SK-MEL-5 (cell line): ENCODE measurements at regions not wholly inside any gene's neighbourhood (a gene's known extent, or its start where the extent isn't known, plus 50 kb on each side); places are given as distances from the start of the nearest gene placed in this dataset.
A peak's percentile ranks its signal among the peaks of the same experiment; 100 is the strongest.
"Not testable (repeated sequence)": the region's sequence is repeated elsewhere in the genome, so short reads cannot be mapped to it uniquely, and the experiment has no call there.

Experiments used
- DNase-seq: peaks from one replicate; pipeline ENCODE4 v3.0.0-alpha.2; 2016; ENCODE audit warnings: low read depth, low spot score
- in situ Hi-C: cut with HindIII; loops from 2 replicates; pipeline ENCODE4 v1.10.0; 2016; ENCODE audit warnings: low sequenced_read_pairs, high pct_unique_total_duplicates, low pct_unique_long_range_greater_than_20kb

GRCh38 chr1:220426989-220427388 is 100.9 kb upstream of the MARK1 start:
- DNase-seq = no peak
- in situ Hi-C loops = no loop called here

DNA sequence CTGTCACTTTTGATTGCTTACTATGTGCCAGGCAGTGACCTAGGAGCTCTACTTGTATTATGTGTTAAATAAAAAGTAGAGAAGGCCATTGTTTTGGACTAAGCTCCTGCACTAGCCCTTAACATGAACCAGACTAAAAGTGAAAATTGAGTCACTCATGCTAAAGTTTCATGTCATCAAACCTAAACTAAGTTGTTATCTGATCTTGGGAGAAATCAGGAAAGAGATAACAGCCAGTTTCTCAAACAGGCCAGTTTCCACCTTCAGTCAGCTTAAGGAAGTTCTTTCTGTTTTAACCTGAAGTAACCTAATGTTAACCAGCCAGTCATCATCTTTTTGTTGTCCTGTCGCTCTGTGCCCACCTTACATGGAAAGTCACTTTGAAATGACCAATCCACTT is 102.1 kb upstream of the MARK1 start:
- DNase-seq = no peak
- in situ Hi-C loops = no loop called here

GRCh38 chr1:220421508-220421907 is 106.4 kb upstream of the MARK1 start:
- no peak for DNase-seq
- in situ Hi-C loops = no loop called here

DNA sequence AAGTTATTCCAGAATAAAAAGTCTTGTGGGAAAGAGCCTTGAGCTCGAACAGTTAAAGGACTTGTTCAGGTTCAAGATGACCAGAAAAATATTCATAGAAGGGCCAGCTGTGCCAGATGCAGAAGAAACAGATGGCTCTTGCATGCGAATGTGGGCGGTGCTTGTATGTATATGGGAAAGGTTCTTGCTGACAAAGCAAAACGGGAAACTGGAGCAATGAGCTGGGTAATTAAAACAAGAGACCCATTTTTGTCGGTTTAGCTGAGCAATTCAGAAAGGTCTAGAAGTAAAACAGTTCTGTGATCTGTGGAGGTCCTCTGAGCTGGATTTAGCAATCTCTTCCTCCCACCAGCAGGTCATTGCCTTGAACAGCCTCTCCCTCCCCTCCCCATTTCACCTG is 107.2 kb upstream of the MARK1 start:
- no peak for DNase-seq
- in situ Hi-C loops = no loop called here

GRCh38 chr1:220412382-220412781 is 115.6 kb upstream of the MARK1 start:
- in situ Hi-C loops, DNase-seq: not testable (repeated sequence)

GRCh38 chr1:220410611-220411010 is 117.3 kb upstream of the MARK1 start:
- in situ Hi-C loops = no loop called here

DNA sequence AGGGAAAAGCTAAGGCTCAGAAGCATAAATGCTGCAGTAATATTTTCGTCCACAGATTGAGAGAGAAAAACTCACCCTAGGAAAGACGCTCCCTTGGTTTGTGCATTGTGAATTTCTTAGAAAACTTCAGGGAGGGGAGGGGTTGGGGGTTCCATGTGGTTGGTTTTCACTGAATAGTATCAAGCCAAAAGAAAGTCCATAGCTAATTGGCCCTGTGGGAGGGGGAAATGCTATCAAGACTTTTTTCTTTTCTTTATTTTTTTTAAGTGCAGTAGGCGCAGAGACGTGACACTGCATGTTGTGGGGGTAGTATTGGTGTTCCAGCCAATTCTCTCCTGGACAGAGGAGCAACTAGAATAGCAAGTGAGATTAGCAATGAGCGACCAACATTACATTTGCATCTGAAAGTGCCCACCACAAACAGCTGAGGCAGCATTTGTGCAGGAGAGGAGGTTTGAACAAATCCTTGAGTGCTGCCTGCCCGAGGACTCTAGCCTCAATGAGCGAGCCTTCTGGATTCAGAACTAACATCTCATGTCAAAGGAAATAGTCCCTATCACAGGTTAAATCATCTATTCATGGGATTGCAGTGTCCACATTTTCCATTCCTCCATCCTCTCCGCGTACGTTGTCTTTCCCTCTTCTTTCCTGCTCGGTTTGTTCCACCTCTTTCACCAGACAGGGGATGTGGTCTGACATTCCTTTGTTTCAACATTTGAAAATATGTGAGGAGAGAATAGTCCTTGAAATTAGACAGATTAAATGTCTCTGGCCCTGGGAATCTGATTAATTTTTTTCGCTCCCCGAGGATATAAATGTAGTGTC is 118.0 kb upstream of the MARK1 start:
- no peak for DNase-seq

More at GRCh38 chr1:220410611-220411010, 117.3 kb upstream of the MARK1 start:
- DNase-seq = no peak

DNA sequence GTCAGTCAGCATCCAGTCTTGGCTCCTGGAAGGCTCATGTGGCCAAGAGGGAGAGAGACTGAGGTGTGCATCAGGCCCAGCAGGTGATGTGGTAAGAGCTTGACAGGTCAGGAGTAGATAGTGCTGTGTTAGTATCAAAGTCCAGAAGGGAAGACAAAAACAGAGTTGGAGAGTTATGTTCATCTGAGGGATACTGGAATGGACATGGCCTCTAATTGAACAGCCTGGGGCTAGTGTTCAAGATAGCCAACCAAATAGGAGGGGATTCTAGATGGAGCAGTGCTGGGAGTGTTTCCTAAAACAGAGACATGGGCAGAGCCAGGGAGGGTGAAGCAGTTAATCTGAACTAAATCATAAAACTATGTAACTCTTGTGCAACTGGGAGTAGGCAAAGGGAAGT is 120.7 kb upstream of the MARK1 start:
- in situ Hi-C loops = no loop called here
- DNase-seq = no peak

More for the DNA sequence above, 118.0 kb upstream of the MARK1 start:
- in situ Hi-C loops = no loop called here

GRCh38 chr1:220398238-220398637 is 126.0 kb upstream of the RAB3GAP2 start:
- in situ Hi-C loops = no loop called here
- no peak for DNase-seq

- DNase-seq = no peak
- in situ Hi-C loops = no loop called here
These were observed 119.2 kb upstream of the RAB3GAP2 start for GRCh38 chr1:220391491-220391890.

- no peak for DNase-seq
- in situ Hi-C loops = no loop called here
These were observed 117.4 kb upstream of the RAB3GAP2 start for GRCh38 chr1:220389634-220390033.

GRCh38 chr1:220386494-220387195 is 114.4 kb upstream of the RAB3GAP2 start:
- in situ Hi-C loops = no loop called here
- peak; percentile 19 for DNase-seq

- in situ Hi-C loops = no loop called here
- DNase-seq = no peak
These were observed 112.9 kb upstream of the RAB3GAP2 start for GRCh38 chr1:220385158-220385557.

DNA sequence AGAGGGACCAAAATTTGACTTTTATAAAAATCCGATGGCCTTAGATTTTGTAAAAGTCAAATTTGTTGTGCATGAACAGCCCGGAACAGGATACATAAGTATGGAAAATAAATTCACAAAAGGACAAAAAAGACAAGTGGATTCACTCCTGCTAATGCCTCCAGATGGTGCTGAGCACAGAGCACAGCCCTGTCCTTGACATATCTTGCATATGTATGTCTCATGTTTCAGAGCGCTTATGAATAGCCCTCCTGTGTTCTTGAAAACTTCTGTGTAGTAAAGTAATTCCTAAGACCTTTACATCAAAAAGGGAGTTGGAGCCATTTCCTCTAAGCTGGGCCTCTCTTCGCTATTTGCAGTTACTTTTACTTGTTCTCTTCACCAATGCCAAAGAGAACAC is 110.7 kb upstream of the RAB3GAP2 start:
- no peak for DNase-seq
- in situ Hi-C loops = no loop called here

DNA sequence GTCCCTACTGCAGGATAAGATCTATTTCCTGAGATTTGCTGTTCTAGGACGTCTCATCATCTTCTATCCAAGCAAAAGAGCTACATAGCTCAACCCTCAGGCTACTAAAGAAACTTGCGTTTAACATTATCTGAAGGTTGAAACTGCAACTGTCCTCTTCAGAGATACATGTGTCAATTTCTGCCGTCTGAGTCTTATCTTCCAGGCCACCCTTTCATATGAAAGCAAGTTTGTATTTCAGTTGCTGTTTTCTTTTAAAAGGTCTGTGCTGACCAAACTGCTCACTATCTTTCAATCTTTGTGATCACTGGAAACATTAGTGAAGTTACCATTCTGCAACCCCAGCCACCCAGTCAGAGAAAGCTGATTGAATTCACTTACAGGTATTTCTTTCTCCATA is 108.6 kb upstream of the RAB3GAP2 start:
- DNase-seq = no peak
- in situ Hi-C loops = no loop called here

DNA sequence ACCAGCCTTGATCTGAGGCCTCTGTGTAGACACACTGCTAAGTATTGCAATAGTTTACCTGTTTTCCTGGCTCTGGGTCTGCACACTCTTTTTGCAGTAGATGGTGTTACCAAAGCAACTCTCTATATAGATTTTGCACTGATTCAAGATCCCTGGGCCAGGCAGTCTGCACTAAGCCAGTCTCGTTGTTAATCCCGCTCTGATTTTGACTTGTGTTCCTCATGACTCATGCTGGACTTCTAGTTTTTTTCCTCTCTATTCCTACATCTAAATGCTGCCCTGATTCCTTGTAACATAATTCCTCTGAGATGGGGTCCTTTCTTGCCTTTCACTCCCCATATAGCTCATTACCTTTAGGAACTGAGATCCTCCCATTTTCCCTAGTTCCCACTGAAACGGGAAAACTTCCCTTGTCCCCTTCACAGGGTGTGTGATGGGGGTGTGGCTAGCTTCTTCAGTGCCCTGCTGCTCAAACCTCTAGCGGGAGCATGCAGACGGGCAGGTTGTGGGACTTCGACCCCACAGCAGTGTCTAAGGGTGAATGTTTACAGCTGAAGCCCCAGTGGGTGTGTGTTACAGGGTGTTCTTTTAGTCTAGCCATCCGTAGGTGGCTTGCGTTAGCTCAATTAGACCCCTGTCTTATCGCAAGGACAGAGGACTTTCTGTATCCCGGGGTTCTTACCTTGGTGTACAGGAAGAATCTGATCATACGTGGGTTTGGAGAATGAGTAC is 106.5 kb upstream of the RAB3GAP2 start:
- in situ Hi-C loops = no loop called here
- no peak for DNase-seq

GRCh38 chr1:220375715-220376114 is 103.5 kb upstream of the RAB3GAP2 start:
- in situ Hi-C loops = no loop called here
- DNase-seq = no peak

GRCh38 chr1:220374449-220374848 is 102.2 kb upstream of the RAB3GAP2 start:
- in situ Hi-C loops = no loop called here
- no peak for DNase-seq
